Activated CD4-positive, alpha-beta T cell treated with anti-CD3 and anti-CD28 coated beads, Interleukin-2, amount 50 U/mL, for 24 hours (primary cell): ENCODE measurements at regions not wholly inside any gene's neighbourhood (a gene's known extent, or its start where the extent isn't known, plus 50 kb on each side); places are given as distances from the start of the nearest gene placed in this dataset.

Experiments used
- DNase-seq, 2 donors: peaks; one replicate each; pipeline ENCODE4 v3.0.0-alpha.2; 2020; ENCODE audit warnings: low read depth in 1 of 2, low spot score in 1 of 2

GRCh38 chr6:170136541-170137175, 154.2 kb downstream of the DLL1 start:
- DNase-seq: no peak

GRCh38 chr6:170135821-170136471, 154.9 kb downstream of the DLL1 start:
- DNase-seq: no peak

GRCh38 chr6:170135461-170135820, 155.4 kb downstream of the DLL1 start:
- DNase-seq: no peak

GRCh38 chr6:170134471-170135440, 156.1 kb downstream of the DLL1 start:
- DNase-seq: no peak

- DNase-seq: no peak
These were observed 156.8 kb downstream of the DLL1 start for GRCh38 chr6:170134031-170134470.

GRCh38 chr6:170132561-170132991, 158.3 kb downstream of the DLL1 start:
- DNase-seq: no peak

- no peak for DNase-seq
These were observed 158.8 kb downstream of the DLL1 start for GRCh38 chr6:170132011-170132521.

GRCh38 chr6:170131351-170131750, 159.5 kb downstream of the DLL1 start:
- DNase-seq: no peak

GRCh38 chr6:170130771-170131241, 160.1 kb downstream of the DLL1 start:
- DNase-seq: no peak

GRCh38 chr6:170130201-170130621, 160.7 kb downstream of the DLL1 start:
- DNase-seq: no peak

- no peak for DNase-seq
These were observed 161.1 kb downstream of the DLL1 start for GRCh38 chr6:170129691-170130171.

GRCh38 chr6:170128811-170129681, 161.8 kb downstream of the DLL1 start:
- DNase-seq: no peak

GRCh38 chr6:170128346-170128745, 162.5 kb downstream of the DLL1 start:
- no peak for DNase-seq

GRCh38 chr6:170127151-170127550, 163.7 kb downstream of the DLL1 start:
- DNase-seq: no peak

- no peak for DNase-seq
These were observed 165.2 kb downstream of the DLL1 start for GRCh38 chr6:170125456-170126300.

- DNase-seq: no peak
These were observed 166.0 kb downstream of the DLL1 start for GRCh38 chr6:170124836-170125235.

GRCh38 chr6:170124150-170124549, 166.7 kb downstream of the DLL1 start:
- DNase-seq: no peak

GRCh38 chr6:170122651-170123050, 168.2 kb downstream of the DLL1 start:
- no peak for DNase-seq
